GM18511 (cell line): ENCODE measurements at regions not wholly inside any gene's neighbourhood (a gene's known extent, or its start where the extent isn't known, plus 50 kb on each side); places are given as distances from the start of the nearest gene placed in this dataset.
A peak's percentile ranks its signal among the peaks of the same experiment; 100 is the strongest.

Experiments
- ATAC-seq: cut with Tn5 transposase; IDR thresholded peaks from one replicate; pipeline ENCODE4 v1.9.1; 2021; ENCODE audit warnings: mild to moderate bottlenecking, moderate library complexity; ENCODE audit not compliant: unreplicated experiment

DNA sequence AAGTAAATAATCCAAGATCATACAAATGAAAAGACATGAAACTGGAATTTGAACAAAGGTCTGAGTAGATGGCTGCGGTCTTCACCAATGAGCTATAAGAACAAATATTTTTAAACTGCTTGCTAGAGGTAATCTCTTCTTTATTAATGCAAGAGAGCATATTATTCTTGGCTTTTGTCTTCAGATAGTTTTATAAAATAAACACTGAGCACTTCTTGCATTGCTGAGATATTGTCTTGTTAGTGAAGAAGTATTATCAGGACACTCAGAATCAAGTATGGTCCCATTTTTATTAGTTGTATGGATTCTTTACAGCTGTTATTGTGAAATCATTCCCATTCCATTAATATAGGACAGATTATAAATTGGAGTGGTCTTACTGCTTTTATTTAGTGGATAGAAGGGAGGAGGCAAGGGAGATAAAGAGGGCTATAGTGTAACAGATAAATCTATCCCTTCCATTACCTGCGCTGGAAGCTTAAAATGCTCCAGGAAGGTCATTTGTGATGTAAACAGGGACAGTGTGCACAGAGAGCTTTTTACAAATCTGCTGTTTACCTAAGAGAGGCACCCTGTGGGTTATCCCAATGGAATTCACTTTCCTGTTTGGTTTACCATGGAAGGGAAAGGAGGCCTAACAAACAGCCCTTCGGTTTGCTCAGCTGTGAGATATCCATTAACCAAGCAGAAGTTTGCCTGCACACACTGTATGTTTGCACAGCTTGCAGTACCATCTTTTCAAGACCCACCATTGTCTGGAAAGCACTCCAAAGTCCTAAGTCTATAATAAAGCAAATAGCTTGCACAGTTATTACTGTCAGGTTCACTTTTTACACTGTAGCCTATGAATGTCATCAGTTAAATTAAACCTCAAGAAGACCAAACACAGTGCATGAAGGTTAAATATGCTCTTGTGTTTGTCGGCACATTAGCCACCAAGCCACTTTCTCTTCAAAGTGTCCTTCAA lies 347.7 kb upstream of the TGFBR2 start:
- ATAC-seq = no peak

- ATAC-seq = no peak
Observed at GRCh38 chr3:30259730-30260129, 346.7 kb upstream of the TGFBR2 start.

DNA sequence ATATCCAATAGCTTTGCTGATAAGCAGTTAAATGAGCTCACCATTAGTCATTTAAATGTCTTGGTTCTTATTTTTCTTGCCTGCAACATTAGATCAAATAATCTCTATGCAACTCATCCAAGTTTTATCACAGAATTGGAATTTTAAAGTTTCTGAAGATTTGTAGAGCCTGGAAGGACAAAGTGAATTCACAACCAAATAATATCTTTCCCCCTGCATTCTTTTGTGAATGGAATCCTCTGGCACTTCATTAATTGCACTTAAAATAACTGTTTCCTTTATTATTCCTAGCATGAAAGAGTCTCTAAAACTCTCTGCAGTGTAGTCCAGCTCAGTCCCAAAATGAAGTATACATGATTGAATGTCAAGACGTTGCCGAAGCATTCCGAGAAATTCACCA lies 345.6 kb upstream of the TGFBR2 start:
- no peak for ATAC-seq

DNA sequence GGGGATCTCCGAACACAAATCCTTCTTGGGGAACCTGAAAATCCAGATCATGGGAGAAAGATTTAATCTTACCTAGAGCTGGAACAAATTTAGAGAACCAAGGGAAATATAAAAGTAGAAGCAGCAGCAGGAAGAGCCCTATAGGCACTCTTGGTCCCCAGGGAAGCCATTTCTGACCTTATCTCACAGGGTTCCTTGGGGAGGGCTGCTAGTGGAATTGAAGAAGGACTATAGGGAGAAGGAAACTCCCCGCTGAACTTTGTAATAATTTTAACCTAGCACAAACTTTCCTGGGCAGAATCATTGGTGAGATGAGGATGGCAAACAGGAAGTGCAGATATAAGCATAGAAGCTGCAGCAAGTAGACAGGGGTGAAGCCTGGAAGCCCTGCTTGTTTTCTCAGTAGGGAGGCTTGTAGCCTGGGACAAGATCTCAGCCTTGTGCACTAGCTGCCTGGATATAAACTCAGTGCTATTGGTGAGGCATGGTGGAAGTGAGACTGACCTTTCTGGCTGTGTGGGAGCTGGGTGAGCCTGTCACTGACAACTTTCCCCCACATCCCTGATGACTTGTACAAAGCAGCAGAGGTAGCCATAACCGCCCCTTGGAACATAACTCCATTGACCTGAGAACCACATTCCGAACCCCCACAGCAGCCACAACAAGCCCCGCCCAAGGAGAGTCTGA lies 343.0 kb upstream of the TGFBR2 start:
- no peak for ATAC-seq

DNA sequence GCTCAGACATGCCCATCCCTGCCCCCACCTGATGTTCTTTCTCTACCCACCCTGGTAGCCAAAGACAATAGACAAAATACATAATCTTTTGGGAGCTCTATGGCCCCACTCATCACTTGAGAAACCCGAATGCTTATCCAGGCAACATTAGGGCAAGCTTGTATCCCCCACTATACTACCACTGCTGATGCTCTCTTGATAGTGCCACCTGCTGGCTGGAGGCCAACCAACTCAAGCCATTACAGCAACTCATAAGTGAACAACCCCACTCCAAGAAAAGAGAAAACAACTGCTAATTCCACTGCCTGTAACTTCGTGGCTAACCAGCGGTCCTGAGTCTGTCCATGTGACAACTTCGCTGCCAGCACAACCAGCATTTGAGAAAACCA lies 342.5 kb upstream of the TGFBR2 start:
- ATAC-seq = no peak

GRCh38 chr3:30266524-30266923 lies 339.9 kb upstream of the TGFBR2 start:
- no peak for ATAC-seq

DNA sequence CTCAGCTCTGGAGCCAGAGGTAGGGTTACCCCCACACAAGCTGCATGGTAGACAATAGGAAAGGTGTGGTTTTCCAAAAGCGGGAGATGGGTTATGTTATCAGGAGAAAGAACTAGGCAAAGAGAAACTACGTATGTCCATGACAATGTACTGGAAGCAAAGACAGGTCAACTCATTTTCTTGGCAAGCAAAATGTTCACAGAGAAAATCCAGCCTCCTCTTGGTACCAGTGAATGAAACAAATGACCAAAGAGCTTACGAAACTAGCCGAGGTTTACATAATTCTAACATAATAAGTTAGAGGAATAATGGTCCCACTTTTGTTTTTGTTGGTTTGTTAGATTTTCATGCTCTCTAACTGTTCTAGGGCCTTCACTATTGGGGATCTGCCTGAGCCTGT lies 338.1 kb upstream of the TGFBR2 start:
- no peak for ATAC-seq

- peak; percentile 89 for ATAC-seq
Observed at GRCh38 chr3:30269751-30270445, 336.5 kb upstream of the TGFBR2 start.

DNA sequence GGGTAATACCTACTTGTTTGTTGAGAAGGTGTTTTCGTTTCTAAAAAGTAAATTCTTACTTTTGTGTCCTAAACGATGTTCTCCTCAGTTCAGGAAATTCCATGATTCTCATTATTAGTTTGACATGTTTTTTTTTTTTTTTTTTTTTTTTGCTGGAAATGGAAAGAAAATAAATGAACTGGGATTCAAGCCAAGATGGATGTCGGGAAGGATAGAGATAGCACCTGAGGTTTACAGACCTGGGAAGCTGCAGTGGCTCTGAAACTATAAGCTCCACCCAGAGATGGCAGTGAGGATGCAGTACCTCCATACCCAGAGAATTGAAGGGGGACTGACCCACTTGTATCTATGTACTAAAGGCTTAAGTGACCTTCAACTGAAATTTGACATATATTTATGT lies 334.6 kb upstream of the TGFBR2 start:
- no peak for ATAC-seq

DNA sequence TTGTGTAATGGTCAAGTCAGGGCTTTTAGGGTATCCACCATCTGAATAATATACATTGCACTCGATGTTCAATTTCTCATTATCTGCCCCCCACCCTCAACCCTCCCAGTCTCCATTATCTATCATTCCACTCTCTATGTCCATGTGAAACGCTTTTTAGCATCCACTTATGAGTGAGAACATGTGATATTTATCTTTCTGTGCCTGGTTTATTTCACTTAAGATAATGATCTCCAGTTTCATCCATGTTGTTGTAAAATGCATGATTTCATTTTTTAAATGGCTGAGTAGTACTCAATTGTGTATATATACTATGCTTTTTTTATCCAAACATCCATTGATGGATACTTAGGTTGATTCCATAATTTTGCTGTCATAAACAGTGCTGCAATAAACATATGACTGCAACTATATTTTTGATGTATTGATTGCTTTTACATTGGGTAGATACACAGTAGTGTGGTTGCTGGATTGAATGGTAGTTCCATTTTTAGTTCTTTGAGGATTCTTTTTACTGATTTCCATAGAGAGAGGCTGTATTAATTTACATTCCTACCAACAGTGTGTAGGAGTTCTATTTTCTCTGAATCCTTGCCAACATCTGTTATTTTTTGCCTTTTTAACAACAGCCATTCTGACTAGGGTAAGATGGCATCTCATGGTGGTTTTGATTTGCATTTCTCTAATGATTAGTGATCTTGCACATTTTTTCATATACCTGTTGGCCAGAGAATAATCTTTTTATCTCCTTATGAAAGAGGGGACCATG lies 332.9 kb upstream of the TGFBR2 start:
- no peak for ATAC-seq

DNA sequence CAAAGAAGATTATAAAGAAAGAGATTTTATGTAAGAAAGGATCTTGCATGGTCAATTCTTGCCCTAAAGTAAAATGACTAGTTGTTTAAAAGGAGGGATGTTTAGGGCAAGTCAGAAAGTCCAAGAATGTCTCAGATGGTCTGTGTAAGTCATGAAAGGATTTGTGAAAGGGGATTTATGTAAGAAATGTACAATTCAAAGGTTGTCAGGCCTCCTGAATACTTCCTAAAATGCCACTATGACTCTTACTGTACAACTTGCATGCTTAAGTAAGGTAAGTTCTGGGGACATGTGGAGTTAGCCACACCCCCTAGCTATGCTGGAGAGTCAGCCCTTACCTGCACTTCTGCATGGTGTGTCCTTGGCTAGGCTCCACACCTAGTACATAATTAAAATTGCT lies 328.9 kb upstream of the TGFBR2 start:
- no peak for ATAC-seq

GRCh38 chr3:30281526-30281925 lies 324.9 kb upstream of the TGFBR2 start:
- ATAC-seq = no peak

DNA sequence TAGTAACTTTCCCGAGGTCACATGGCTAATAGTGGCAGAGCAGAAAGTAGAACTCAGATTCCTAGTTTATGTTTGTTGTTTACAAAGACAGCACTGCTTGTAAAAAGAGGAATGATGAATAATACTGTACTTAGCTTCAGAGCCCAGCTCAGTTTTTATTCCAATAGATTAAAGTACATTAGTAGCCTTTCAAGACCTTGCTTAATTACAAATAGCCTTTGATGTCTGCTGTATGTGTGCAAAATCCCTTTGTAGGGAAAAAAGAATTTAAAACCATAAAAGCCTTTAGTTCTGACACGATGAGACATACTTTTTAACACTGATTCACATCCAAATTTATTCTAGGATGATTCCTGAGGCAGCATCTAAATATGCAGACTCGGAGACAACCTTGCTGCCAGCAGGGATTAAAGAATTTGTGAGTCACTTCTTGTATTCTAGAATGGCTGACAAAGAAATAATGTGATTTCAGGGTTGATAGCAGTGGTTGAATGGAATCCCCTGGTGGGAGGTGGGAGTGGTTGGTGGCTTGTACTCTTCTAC lies 324.2 kb upstream of the TGFBR2 start:
- ATAC-seq = no peak

- ATAC-seq = no peak
Observed at GRCh38 chr3:30285188-30286006, 321.0 kb upstream of the TGFBR2 start.

DNA sequence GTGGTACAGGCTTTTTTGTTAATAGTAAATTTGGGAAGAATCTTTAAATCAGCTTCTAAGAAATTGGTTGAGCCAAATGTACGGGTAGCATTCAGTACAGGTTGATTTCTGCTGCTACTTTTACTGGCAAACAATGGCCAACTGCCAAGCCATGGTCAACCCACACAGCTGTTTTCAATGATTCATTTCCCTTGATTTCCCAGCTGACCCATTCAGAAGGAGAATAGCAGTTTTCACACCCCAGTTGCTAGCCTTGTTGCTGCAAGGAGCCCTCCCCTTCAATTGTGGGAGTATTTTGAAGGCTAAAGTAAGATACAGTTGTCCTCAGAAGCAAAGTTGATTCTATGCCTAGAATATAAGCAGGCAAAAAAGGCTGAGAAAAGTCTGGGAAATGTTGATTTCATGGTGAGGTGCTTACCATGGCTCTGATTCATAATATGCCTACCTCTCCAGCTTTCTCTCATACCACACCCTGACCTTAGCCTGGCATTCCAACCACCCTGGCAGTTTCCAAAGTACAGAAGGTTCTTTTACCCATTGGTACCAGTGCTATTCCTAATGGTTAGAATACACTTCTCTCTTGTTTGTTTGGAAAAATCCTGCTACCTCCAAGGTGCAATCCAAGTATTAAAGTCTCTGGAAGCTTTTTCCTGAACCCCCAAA lies 320.3 kb upstream of the TGFBR2 start:
- ATAC-seq = no peak

DNA sequence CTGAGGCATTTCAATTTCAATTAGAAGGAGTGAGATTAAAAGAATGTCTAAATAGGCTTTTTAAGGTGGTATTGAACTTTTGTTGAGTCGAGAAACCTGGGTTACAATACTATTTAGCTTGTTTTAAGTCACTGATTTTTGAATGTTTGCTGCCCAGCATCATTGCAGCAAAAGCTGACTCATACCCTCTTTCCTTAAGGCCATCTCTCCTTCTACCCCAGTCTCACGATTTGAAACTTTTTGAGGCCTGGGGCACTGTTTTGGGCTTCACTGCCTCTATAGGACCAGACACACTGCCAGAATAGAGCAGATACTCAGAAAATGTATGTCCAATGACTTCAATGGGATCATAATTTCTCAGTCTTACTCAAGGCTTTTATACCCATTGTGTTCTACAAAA lies 319.6 kb upstream of the TGFBR2 start:
- ATAC-seq = no peak

GRCh38 chr3:30288830-30289229 lies 317.6 kb upstream of the TGFBR2 start:
- no peak for ATAC-seq

GRCh38 chr3:30289324-30289723 lies 317.1 kb upstream of the TGFBR2 start:
- ATAC-seq = no peak

DNA sequence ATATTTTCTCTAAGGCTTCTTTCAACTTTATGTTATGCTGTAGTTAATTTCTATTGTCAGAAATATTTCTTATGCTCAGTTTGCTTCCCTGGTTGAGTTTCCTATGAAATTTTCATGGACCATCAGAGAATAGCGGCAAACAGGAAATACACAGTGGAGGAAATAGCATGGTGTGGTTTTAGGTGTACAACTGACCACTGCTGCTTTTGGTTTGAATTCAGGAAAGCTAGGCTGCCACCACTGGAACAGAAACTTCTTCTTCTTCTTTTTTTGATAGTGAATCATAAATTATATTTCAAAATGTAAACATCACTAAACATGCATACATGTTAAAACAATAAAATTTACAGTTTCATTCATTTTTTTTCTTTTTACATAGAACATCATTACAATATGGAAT lies 316.6 kb upstream of the TGFBR2 start:
- no peak for ATAC-seq
